HCT116 (cell line): ENCODE measurements at regions not wholly inside any gene's neighbourhood (a gene's known extent, or its start where the extent isn't known, plus 50 kb on each side); places are given as distances from the start of the nearest gene placed in this dataset.

ENCODE experiments used
- ATAC-seq: fragments of 200-7000 bp; cut with Tn5 transposase; 2 replicates; pipeline ENCODE4 v1.9.1; 2020; ENCODE audit warnings: mild to moderate bottlenecking, moderate library complexity
- BruUV-seq: library from RNA; stranded (reverse); fragments of 400-500 nt; replicated peaks from 2 replicates; lab custom pipeline; 2021; lab: Mats Ljungman, UMichigan
- CTCF ChIA-PET: fragments of 300-600 bp; sonication (Branson Sonifier 250); formaldehyde crosslinking; loops from one replicate; lab custom pipeline; 2021; ENCODE audit warnings: antibody characterized with exemption; lab: Charles Lee
- POLR2A ChIA-PET: fragments of 300-600, 350-600 bp; sonication (Branson Sonifier 250); formaldehyde crosslinking; loops from one replicate; lab custom pipeline; 2021; ENCODE audit warnings: antibody characterized with exemption; lab: Charles Lee
- RAD21 ChIA-PET, 2 experiments: fragments of 300-600 bp; sonication (Branson Sonifier 250); formaldehyde crosslinking; loops; one replicate each; lab custom pipeline; 2023; ENCODE audit warnings: low total read pairs in 2 of 2; ENCODE audit not compliant: uncharacterized antibody in 2 of 2, unreplicated experiment in 2 of 2, low non-redundant PET in 1 of 2; lab: Charles Lee
- DNase-seq: peaks from one replicate; pipeline ENCODE4 v3.0.0-alpha.2; 2010; ENCODE audit warnings: low read depth, low spot score
- H2AFZ ChIP-seq: fragments of 200-600 bp; shearing (Covaris generic), sonication (generic); 2 replicates; pipeline ENCODE4 v1.6.1; 2017; ENCODE audit warnings: low read depth, mixed run types, mixed read lengths, antibody characterized with exemption, low read length; ENCODE audit not compliant: poor library complexity, severe bottlenecking
- H3K27ac ChIP-seq: 2 replicates; pipeline ENCODE4 v1.5.1; 2012; ENCODE audit warnings: low read depth, low read length
- H3K27me3 ChIP-seq: fragments of 200-600 bp; sonication (generic); 2 replicates; pipeline ENCODE4 v1.6.1; 2016; ENCODE audit warnings: mixed run types, low read length, mixed read lengths; ENCODE audit not compliant: insufficient read depth
- H3K36me3 ChIP-seq, 2 experiments: fragments of 200-500 bp in 1 of 2; fragments of 200-600 bp in 1 of 2; sonication (Bioruptor generic) in 1 of 2; sonication (generic) in 1 of 2; 2 replicates each; pipeline versions ENCODE4 v1.5.1 to v1.6.1; 2014 to 2016; ENCODE audit warnings: low read length in 2 of 2, inconsistent platforms in 1 of 2, mixed read lengths in 1 of 2, mixed run types in 1 of 2; ENCODE audit not compliant: insufficient read depth in 2 of 2, control insufficient read depth in 1 of 2
- H3K4me1 ChIP-seq, 2 experiments: fragments of 200-600 bp in 1 of 2; sonication (generic) in 1 of 2; 2 replicates each; pipeline versions ENCODE4 v1.5.1 to v1.6.1; 2012 to 2017; ENCODE audit warnings: low read length in 2 of 2, inconsistent platforms in 1 of 2, mild to moderate bottlenecking in 1 of 2, mixed read lengths in 1 of 2, mixed run types in 1 of 2, moderate library complexity in 1 of 2; ENCODE audit not compliant: insufficient read depth in 2 of 2, control insufficient read depth in 1 of 2
- H3K4me2 ChIP-seq: fragments of 200-600 bp; sonication (generic); 2 replicates; pipeline ENCODE4 v1.6.1; 2017; ENCODE audit warnings: mixed run types, low read length, mixed read lengths
- H3K4me3 ChIP-seq, 2 experiments: fragments of 200-600 bp in 1 of 2; sonication (generic) in 1 of 2; replicated peaks in 1 of 2; 2 replicates each; pipeline ENCODE4 v1.5.1; 2011 to 2016; ENCODE audit warnings: low read length in 2 of 2, control low read depth in 1 of 2, low read depth in 1 of 2, mild to moderate bottlenecking in 1 of 2, mixed read lengths in 1 of 2, mixed run types in 1 of 2
- H3K79me2 ChIP-seq: fragments of 200-600 bp; sonication (generic); 2 replicates; pipeline ENCODE4 v1.6.1; 2017; ENCODE audit warnings: mild to moderate bottlenecking, mixed run types, low read length, moderate library complexity, mixed read lengths; ENCODE audit not compliant: insufficient read depth
- H3K9ac ChIP-seq: fragments of 200-600 bp; sonication (generic); 2 replicates; pipeline ENCODE4 v1.6.1; 2016; ENCODE audit warnings: low read length, mixed read lengths
- H3K9me2 ChIP-seq: fragments of 200-600 bp; sonication (generic), shearing (Covaris generic); 2 replicates; pipeline ENCODE4 v1.6.1; 2017; ENCODE audit warnings: mixed run types, mild to moderate bottlenecking, moderate library complexity; ENCODE audit not compliant: insufficient read depth
- H3K9me3 ChIP-seq, 2 experiments: fragments of 200-500 bp in 1 of 2; fragments of 200-600 bp in 1 of 2; sonication (Bioruptor generic) in 1 of 2; sonication (generic) in 1 of 2; 2 replicates each; pipeline ENCODE4 v1.6.1; 2014 to 2017; ENCODE audit warnings: low read length in 2 of 2, mixed read lengths in 2 of 2, inconsistent platforms in 1 of 2, low read depth in 1 of 2, mild to moderate bottlenecking in 1 of 2, mixed run types in 1 of 2, moderate library complexity in 1 of 2; ENCODE audit not compliant: control insufficient read depth in 1 of 2, insufficient read depth in 1 of 2
- H4K20me1 ChIP-seq: fragments of 200-600 bp; sonication (generic), shearing (Covaris generic); 2 replicates; pipeline ENCODE4 v1.6.1; 2017; ENCODE audit warnings: mixed run types, mild to moderate bottlenecking, moderate library complexity; ENCODE audit not compliant: insufficient read depth
- CBX3 ChIP-seq: IDR thresholded peaks from 2 replicates; pipeline ENCODE4 v1.6.1; 2012; ENCODE audit warnings: low read depth
- CEBPB ChIP-seq: IDR thresholded peaks from 2 replicates; pipeline ENCODE4 v1.6.1; 2012; ENCODE audit warnings: low read depth
- CTCF ChIP-seq, 3 experiments: fragments of 200-600 bp in 1 of 3; sonication (generic) in 1 of 3; IDR thresholded peaks in 2 of 3; conservative IDR thresholded peaks in 1 of 3; 2 replicates each; pipeline ENCODE4 v1.5.1; 2012 to 2017; ENCODE audit warnings: low read depth in 2 of 3, low read length in 2 of 3, antibody characterized with exemption in 1 of 3, borderline replicate concordance in 1 of 3, control low read depth in 1 of 3, mild to moderate bottlenecking in 1 of 3, mixed read lengths in 1 of 3, mixed run types in 1 of 3, moderate library complexity in 1 of 3; ENCODE audit not compliant: insufficient read depth in 1 of 3
- FOSL1 ChIP-seq: IDR thresholded peaks from 2 replicates; pipeline ENCODE4 v1.6.1; 2012; ENCODE audit warnings: low read depth
- POLR2A ChIP-seq: IDR thresholded peaks from 2 replicates; pipeline ENCODE4 v1.7.0; 2011; ENCODE audit warnings: borderline replicate concordance; ENCODE audit not compliant: insufficient read depth, insufficient read length; ENCODE audit errors: extremely low read depth
- RAD21 ChIP-seq: IDR thresholded peaks from 2 replicates; pipeline ENCODE4 v1.6.1; 2012; ENCODE audit warnings: low read depth, mild to moderate bottlenecking
- SIN3A ChIP-seq: IDR thresholded peaks from 2 replicates; pipeline ENCODE4 v1.6.1; 2012; ENCODE audit warnings: low read depth
- SRF ChIP-seq: IDR thresholded peaks from 2 replicates; pipeline ENCODE4 v1.6.1; 2012; ENCODE audit warnings: low read depth
- YY1 ChIP-seq: IDR thresholded peaks from 2 replicates; pipeline ENCODE4 v1.6.1; 2011; ENCODE audit warnings: low read length, low read depth, moderate library complexity, mild to moderate bottlenecking; ENCODE audit not compliant: insufficient replicate concordance; ENCODE audit errors: extremely low read depth
- ZFX ChIP-seq: fragments of 450-650 bp; IDR thresholded peaks from 2 replicates; pipeline ENCODE4 v1.6.1; 2017
- ZNF274 ChIP-seq: fragments of 200-500 bp; sonication (Bioruptor generic); IDR thresholded peaks from 2 replicates; pipeline ENCODE4 v1.6.1; 2014; ENCODE audit warnings: mild to moderate bottlenecking, low read depth, low read length, inconsistent platforms
- intact Hi-C: fragments of 100-400 bp; cut with micrococcal nuclease; formaldehyde crosslinking; loops from 2 replicates; pipeline ENCODE4 v1.10.0; 2022
- TF ChIP-seq, protein P1 (sequence below): IDR thresholded peaks from 2 replicates; pipeline ENCODE4 v1.6.1; 2011; ENCODE audit warnings: mild to moderate bottlenecking, low read length, moderate library complexity; ENCODE audit not compliant: insufficient replicate concordance; ENCODE audit errors: extremely low read depth
- TF ChIP-seq, protein P2 (sequence below): IDR thresholded peaks from 2 replicates; pipeline ENCODE4 v1.6.1; 2012

DNA sequence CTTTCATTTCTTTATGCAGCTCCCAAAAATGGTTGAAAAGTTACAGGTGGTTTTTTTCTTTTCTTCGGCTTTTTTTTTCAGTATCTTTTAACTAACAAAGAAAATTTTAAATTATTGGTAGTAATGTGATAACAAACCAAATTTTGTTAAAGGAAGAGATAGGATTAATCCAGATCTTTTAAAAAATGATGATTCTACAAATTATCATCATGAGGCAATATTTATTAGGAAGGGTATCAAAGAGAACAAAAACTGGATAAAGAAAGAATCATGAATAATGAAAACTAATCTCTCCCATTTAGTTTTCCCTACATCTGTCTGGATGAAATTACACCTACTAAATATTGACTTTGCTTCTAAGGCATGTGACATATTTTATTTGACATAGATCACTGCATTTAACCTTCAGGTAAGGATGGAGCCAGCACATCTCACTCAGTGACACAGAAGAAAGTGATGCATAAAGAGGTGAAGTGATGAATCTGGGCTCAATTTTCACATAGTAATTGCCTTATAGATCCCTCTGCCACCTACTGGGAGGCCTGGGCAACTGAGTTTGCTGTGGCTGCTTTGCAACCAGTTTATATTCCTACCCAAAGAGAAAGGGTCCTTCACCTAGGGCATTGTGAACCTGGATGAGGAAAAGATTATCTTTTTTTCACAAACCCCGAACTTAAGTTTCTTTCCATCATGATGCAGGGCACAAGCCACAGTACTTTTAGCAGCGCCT is 155.6 kb downstream of the HNRNPD start:
- peaks cover 34% of the 10 kb centered on the region for H3K27me3 ChIP-seq
- RAD21 ChIA-PET = no interaction called here
- H3K27ac ChIP-seq = no peak overlapping the region
- H4K20me1 ChIP-seq = no peaks in the 10 kb centered on the region
- CTCF ChIA-PET = no interaction called here
- BruUV-seq = no TSS peak
- intact Hi-C loops = loop anchor here (5.0 kb wide), 1 partner anchor 811 kb away; no protein-coding TSS in a partner anchor
- no peaks in the 10 kb centered on the region for H3K79me2 ChIP-seq
- no peaks in the 10 kb centered on the region for H3K4me1 ChIP-seq
- DNase-seq = peak; percentile 10
- no peak overlapping the region for H3K4me3 ChIP-seq
- no peaks in the 10 kb centered on the region for H3K9me2 ChIP-seq
- 0 out of 2 replicates have a peak, but pooled peaks have one; percentile 8 for TF ChIP-seq RAD21
- no peak for TF ChIP-seq FOSL1
- TF ChIP-seq CTCF (IDR thresholded peaks at IDR 0.05 in 2 of 3, conservative IDR thresholded peaks at IDR 0.05 in 1 of 3; ENCODE audit: borderline replicate concordance in 1 of 3, insufficient read depth in 1 of 3, low read depth in 2 of 3, low read length in 2 of 3) = peak in 2 of 3 experiments; percentile 57 to 58; a peak in 4 of 6 replicates
- no peak for TF ChIP-seq POLR2A
- ATAC-seq = peak; percentile 77
- H3K36me3 ChIP-seq = no peaks in the 10 kb centered on the region
- H3K9me3 ChIP-seq = no peaks in the 10 kb centered on the region
- H2AFZ ChIP-seq = no peak overlapping the region
- H3K9ac ChIP-seq = no peak overlapping the region
- POLR2A ChIA-PET = no interaction called here
- H3K4me2 ChIP-seq = no peak overlapping the region

- no TSS peak for BruUV-seq
- POLR2A ChIA-PET = no interaction called here
- RAD21 ChIA-PET = no interaction called here
- no peak for TF ChIP-seq SRF
- no peak for TF ChIP-seq ZNF274
- TF ChIP-seq, protein P1, sequence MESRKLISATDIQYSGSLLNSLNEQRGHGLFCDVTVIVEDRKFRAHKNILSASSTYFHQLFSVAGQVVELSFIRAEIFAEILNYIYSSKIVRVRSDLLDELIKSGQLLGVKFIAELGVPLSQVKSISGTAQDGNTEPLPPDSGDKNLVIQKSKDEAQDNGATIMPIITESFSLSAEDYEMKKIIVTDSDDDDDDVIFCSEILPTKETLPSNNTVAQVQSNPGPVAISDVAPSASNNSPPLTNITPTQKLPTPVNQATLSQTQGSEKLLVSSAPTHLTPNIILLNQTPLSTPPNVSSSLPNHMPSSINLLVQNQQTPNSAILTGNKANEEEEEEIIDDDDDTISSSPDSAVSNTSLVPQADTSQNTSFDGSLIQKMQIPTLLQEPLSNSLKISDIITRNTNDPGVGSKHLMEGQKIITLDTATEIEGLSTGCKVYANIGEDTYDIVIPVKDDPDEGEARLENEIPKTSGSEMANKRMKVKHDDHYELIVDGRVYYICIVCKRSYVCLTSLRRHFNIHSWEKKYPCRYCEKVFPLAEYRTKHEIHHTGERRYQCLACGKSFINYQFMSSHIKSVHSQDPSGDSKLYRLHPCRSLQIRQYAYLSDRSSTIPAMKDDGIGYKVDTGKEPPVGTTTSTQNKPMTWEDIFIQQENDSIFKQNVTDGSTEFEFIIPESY = no peak
- no peak for TF ChIP-seq YY1
- TF ChIP-seq ZFX = no peak
- TF ChIP-seq POLR2A = no peak
- TF ChIP-seq, protein P2, sequence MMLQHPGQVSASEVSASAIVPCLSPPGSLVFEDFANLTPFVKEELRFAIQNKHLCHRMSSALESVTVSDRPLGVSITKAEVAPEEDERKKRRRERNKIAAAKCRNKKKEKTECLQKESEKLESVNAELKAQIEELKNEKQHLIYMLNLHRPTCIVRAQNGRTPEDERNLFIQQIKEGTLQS = no peak
- no peak for TF ChIP-seq CBX3
- TF ChIP-seq CEBPB = no peak
- TF ChIP-seq SIN3A = no peak
Measured at GRCh38 chr4:82216219-82216618, 157.6 kb downstream of the HNRNPD start.

More at GRCh38 chr4:82216219-82216618, 157.6 kb downstream of the HNRNPD start:
- CTCF ChIA-PET = no interaction called here
- ATAC-seq (no peak), DNase-seq (no peak)
- Histone ChIP-seq H3K4me2 (no peak overlapping the region), H3K27ac (no peak overlapping the region), H4K20me1 (no peaks in the 10 kb centered on the region), H3K9ac (no peak overlapping the region), H3K79me2 (no peaks in the 10 kb centered on the region), H3K4me3 (no peak overlapping the region), H3K9me3 (no peaks in the 10 kb centered on the region), H3K9me2 (no peaks in the 10 kb centered on the region), H2AFZ (no peak overlapping the region), H3K27me3 (peaks cover 44% of the 10 kb centered on the region), H3K36me3 (no peaks in the 10 kb centered on the region), H3K4me1 (no peaks in the 10 kb centered on the region)
- intact Hi-C loops = loop anchor here (5.0 kb wide), 1 partner anchor 809 kb away; no protein-coding TSS in a partner anchor
